GM12878 (cell line): ENCODE measurements at regions not wholly inside any gene's neighbourhood (a gene's known extent, or its start where the extent isn't known, plus 50 kb on each side); places are given as distances from the start of the nearest gene placed in this dataset.

Source experiments
- ATAC-seq: fragments of 200-7000 bp; cut with Tn5 transposase; 3 replicates; pipeline ENCODE4 v1.9.1; 2020; ENCODE audit warnings: mild to moderate bottlenecking, moderate library complexity
- BruUV-seq: library from RNA; stranded (reverse); fragments of 400-500 nt; replicated peaks from 2 replicates; lab custom pipeline; 2021; lab: Mats Ljungman, UMichigan
- CTCF ChIA-PET: fragments of 300-600 bp; sonication (Branson Sonifier 250); formaldehyde crosslinking; extraction: SDS; loops from one replicate; lab custom pipeline; 2021; ENCODE audit warnings: inconsistent platforms; lab: Yijun Ruan, JAX
- POLR2A ChIA-PET: fragments of 350-600 bp; formaldehyde crosslinking; extraction: SDS; loops from one replicate; lab custom pipeline; 2021; ENCODE audit warnings: inconsistent platforms; lab: Charles Lee
- RAD21 ChIA-PET: fragments of 300-600 bp; sonication (Branson Sonifier 250); formaldehyde crosslinking; loops from one replicate; lab custom pipeline; 2023; ENCODE audit warnings: antibody characterized with exemption; ENCODE audit not compliant: unreplicated experiment; lab: Charles Lee
- SMC1A ChIA-PET: fragments of 300-600 bp; sonication (Branson Sonifier 250); formaldehyde crosslinking; loops from one replicate; lab custom pipeline; 2023; ENCODE audit not compliant: unreplicated experiment, uncharacterized antibody; lab: Charles Lee
- DNase-seq: peaks from one replicate; pipeline ENCODE4 v3.0.0-alpha.2; 2011; ENCODE audit warnings: low read depth, low spot score
- FAIRE-seq: peaks from 3 replicates; lab custom pipeline; 2011; peaks lifted over from hg19 to GRCh38; lab: Jason Lieb, UNC
- H2AFZ ChIP-seq: 2 replicates; pipeline ENCODE4 v1.6.0; 2011; ENCODE audit warnings: low read depth, low read length, control low read depth; ENCODE audit not compliant: control insufficient read depth
- H3K27ac ChIP-seq: 2 replicates; pipeline ENCODE4 v1.5.1; 2011; ENCODE audit warnings: control low read depth; ENCODE audit not compliant: control insufficient read depth, insufficient read depth
- H3K27me3 ChIP-seq, 2 experiments: replicated peaks in 1 of 2; 2 replicates each; pipeline versions ENCODE4 v1.6.0 to v1.6.1; 2011; ENCODE audit warnings: low read length in 1 of 2; ENCODE audit not compliant: control insufficient read depth in 2 of 2, insufficient read depth in 2 of 2
- H3K36me3 ChIP-seq, 2 experiments: 2 replicates each; pipeline ENCODE4 v1.5.1; 2011; ENCODE audit warnings: low read length in 1 of 2; ENCODE audit not compliant: control insufficient read depth in 2 of 2, insufficient read depth in 2 of 2
- H3K4me1 ChIP-seq: 2 replicates; pipeline ENCODE4 v1.6.1; 2011; ENCODE audit warnings: mild to moderate bottlenecking, low read length, moderate library complexity, mixed read lengths; ENCODE audit not compliant: control insufficient read depth, insufficient read depth
- H3K4me2 ChIP-seq: 2 replicates; pipeline ENCODE4 v1.6.0; 2011; ENCODE audit warnings: control low read depth; ENCODE audit not compliant: control insufficient read depth, insufficient read depth
- H3K4me3 ChIP-seq: fragments of 200-600 bp; sonication (generic); 2 replicates; pipeline ENCODE4 v1.5.1; 2016
- H3K79me2 ChIP-seq: 2 replicates; pipeline ENCODE4 v1.6.0; 2011; ENCODE audit warnings: low read length; ENCODE audit not compliant: control insufficient read depth, insufficient read depth
- H3K9ac ChIP-seq: 2 replicates; pipeline ENCODE4 v1.8.0; 2011; ENCODE audit warnings: low read length, control low read depth, mixed read lengths; ENCODE audit not compliant: control insufficient read depth, insufficient read depth
- H3K9me3 ChIP-seq: replicated peaks from 3 replicates; pipeline ENCODE4 v1.5.1; 2011; ENCODE audit warnings: mild to moderate bottlenecking, low read length; ENCODE audit not compliant: control insufficient read depth, insufficient read depth
- H4K20me1 ChIP-seq: 2 replicates; pipeline ENCODE4 v1.6.0; 2011; ENCODE audit not compliant: control insufficient read depth, insufficient read depth
- CREM ChIP-seq: IDR thresholded peaks from 2 replicates; pipeline ENCODE4 v1.6.1; 2014; ENCODE audit warnings: antibody characterized with exemption, low read depth
- NFXL1 ChIP-seq: fragments of 450-650 bp; IDR thresholded peaks from 2 replicates; pipeline ENCODE4 v1.6.1; 2017; ENCODE audit warnings: antibody characterized with exemption, mild to moderate bottlenecking, borderline replicate concordance
- NR2C2 ChIP-seq: IDR thresholded peaks from 2 replicates; pipeline ENCODE4 v1.6.1; 2011; ENCODE audit warnings: borderline replicate concordance, low read depth; ENCODE audit not compliant: control insufficient read depth, insufficient read length
- REST ChIP-seq: IDR thresholded peaks from 2 replicates; pipeline ENCODE4 v1.6.1; 2012; ENCODE audit warnings: mild to moderate bottlenecking, low read depth, low read length
- SMAD5 ChIP-seq: IDR thresholded peaks from 2 replicates; pipeline ENCODE4 v1.6.1; 2016; ENCODE audit warnings: antibody characterized with exemption, low read depth
- WGBS: methylation state at CpG from one replicate; pipeline ENCODE4 v1.1.6; 2016; ENCODE audit warnings: low lambda C conversion rate; ENCODE audit not compliant: insufficient replicate concordance, insufficient coverage; ENCODE audit errors: missing lambda C conversion rate; 5-methylcytosine and 5-hydroxymethylcytosine counted together
- in situ Hi-C: fragments of 300-500 bp; cut with MboI; formaldehyde crosslinking; loops from 9 replicates; pipeline ENCODE4 v1.14.3; 2018; ENCODE audit warnings: mixed read lengths
- intact Hi-C: fragments of 100-400 bp; cut with micrococcal nuclease; formaldehyde crosslinking; loops from one replicate; pipeline ENCODE4 v1.14.2; 2022; ENCODE audit not compliant: unreplicated experiment
- TF ChIP-seq, protein P1 (sequence below): fragments of 450-650 bp; IDR thresholded peaks from 2 replicates; pipeline ENCODE4 v1.6.1; 2017; ENCODE audit warnings: mild to moderate bottlenecking

- POLR2A ChIA-PET: no interaction called here
- Histone ChIP-seq H3K9ac (no peak overlapping the region), H3K9me3 (no peaks in the 10 kb centered on the region; the same call in 2 of the 3 replicates), H3K4me2 (no peak overlapping the region), H3K27me3 (no peaks in the 10 kb centered on the region), H3K4me3 (no peak overlapping the region), H2AFZ (no peak overlapping the region), H3K27ac (no peak overlapping the region), H3K4me1 (no peaks in the 10 kb centered on the region), H3K36me3 (no peaks in the 10 kb centered on the region), H4K20me1 (no peaks in the 10 kb centered on the region), H3K79me2 (no peaks in the 10 kb centered on the region)
- DNase-seq: no peak
- in situ Hi-C loops (no loop called here), intact Hi-C loops (no loop called here)
- ATAC-seq: no peak
- TF ChIP-seq, protein P1, sequence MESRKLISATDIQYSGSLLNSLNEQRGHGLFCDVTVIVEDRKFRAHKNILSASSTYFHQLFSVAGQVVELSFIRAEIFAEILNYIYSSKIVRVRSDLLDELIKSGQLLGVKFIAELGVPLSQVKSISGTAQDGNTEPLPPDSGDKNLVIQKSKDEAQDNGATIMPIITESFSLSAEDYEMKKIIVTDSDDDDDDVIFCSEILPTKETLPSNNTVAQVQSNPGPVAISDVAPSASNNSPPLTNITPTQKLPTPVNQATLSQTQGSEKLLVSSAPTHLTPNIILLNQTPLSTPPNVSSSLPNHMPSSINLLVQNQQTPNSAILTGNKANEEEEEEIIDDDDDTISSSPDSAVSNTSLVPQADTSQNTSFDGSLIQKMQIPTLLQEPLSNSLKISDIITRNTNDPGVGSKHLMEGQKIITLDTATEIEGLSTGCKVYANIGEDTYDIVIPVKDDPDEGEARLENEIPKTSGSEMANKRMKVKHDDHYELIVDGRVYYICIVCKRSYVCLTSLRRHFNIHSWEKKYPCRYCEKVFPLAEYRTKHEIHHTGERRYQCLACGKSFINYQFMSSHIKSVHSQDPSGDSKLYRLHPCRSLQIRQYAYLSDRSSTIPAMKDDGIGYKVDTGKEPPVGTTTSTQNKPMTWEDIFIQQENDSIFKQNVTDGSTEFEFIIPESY: no peak
- TF ChIP-seq REST (no peak), NR2C2 (no peak), SMAD5 (no peak), NFXL1 (no peak), CREM (no peak)
- no TSS peak for BruUV-seq
- SMC1A ChIA-PET: no interaction called here
- WGBS: 96% methylated on average over 1 of the region's 1 CpG
- RAD21 ChIA-PET: no interaction called here
- CTCF ChIA-PET: no interaction called here
- FAIRE-seq: no peak
Observed at GRCh38 chr5:35513612-35514011, 104.1 kb upstream of the SPEF2 start.
